ENCODE measurements at regions not wholly inside any gene's neighbourhood (a gene's known extent, or its start where the extent isn't known, plus 50 kb on each side); places are given as distances from the start of the nearest gene placed in this dataset.

DNA sequence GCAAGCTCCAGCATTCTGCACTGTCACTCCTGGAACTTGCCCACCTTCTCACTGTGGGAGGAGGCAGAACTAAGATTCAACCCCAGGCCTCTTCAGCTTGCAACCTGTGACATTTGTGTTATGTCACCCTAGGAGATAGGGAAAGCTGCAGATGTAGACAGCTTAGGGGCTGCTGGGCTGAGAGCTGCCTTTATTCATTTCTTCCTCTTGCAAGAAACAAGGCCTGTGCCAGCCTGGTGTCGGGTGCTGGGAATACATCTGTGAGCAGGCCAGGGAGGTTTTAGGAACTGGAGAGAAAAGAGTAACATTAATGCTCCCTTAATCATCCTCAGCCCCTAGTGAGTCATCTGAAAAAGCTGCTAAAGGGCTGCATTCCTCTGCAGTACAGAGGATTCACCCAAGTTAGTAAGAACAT is 101.8 kb downstream of the FGF18 start:
- Histone ChIP-seq H3K27ac (peak overlapping the region; percentile 13), H3K4me1 (ENCODE audit: low read depth) (peaks cover 39% of the 10 kb centered on the region), H3K9me3 (ENCODE audit: low read depth) (no peaks in the 10 kb centered on the region), H3K4me3 (no peak overlapping the region), H3K27me3 (no peaks in the 10 kb centered on the region), H3K36me3 (no peaks in the 10 kb centered on the region)
- peak in 1 of 2 donors; percentile 89 for DNase-seq (ENCODE audit: low read depth in 1 of 2, low spot score in 1 of 2)
- TF ChIP-seq, protein P1, sequence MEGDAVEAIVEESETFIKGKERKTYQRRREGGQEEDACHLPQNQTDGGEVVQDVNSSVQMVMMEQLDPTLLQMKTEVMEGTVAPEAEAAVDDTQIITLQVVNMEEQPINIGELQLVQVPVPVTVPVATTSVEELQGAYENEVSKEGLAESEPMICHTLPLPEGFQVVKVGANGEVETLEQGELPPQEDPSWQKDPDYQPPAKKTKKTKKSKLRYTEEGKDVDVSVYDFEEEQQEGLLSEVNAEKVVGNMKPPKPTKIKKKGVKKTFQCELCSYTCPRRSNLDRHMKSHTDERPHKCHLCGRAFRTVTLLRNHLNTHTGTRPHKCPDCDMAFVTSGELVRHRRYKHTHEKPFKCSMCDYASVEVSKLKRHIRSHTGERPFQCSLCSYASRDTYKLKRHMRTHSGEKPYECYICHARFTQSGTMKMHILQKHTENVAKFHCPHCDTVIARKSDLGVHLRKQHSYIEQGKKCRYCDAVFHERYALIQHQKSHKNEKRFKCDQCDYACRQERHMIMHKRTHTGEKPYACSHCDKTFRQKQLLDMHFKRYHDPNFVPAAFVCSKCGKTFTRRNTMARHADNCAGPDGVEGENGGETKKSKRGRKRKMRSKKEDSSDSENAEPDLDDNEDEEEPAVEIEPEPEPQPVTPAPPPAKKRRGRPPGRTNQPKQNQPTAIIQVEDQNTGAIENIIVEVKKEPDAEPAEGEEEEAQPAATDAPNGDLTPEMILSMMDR (IDR thresholded peaks at IDR 0.05; ENCODE audit: low read depth, low read length), result peak; percentile 10

DNA sequence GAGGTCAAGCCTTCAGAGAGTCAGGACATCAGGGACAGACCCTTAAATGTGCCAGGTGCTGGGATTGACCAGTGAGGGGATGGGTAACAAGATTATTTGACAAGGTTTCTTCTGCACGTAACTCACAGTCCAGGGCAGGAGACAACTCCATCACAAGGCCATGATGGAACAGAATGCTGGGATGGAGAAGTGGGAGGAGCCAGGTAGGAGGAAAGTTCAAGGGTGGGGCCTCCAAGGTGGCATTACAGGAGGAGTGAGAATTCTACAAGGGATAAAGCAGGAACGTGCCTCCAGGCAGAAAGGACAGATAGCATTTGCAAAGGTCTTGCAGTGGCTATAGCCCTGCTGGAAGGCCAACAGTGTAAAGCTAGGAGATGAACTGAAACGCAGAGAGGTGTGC is 102.2 kb downstream of the FGF18 start:
- H3K27ac ChIP-seq, result peak overlapping the region; percentile 13
- no peak for DNase-seq (ENCODE audit: low read depth in 1 of 2, low spot score in 1 of 2)

DNA sequence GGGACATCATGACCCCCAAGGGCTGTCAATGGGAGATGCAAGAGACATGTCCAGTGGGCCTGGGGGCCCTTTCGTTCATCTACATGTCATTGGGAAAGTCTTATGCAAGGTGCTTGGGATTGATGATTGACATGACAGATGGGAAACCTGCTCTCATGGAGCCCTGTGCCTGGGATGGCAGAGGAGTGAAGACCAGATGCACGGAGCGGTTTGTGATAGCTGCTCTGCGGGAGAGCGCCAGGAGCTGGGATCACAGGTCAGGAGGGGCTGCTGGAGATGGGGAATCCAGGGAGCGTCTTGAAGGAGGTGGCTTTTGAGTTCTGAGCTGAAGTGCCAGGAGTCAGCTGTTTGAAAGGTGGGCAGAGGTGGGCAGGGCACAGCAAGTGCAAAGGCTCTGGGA is 104.3 kb downstream of the FGF18 start:
- TF ChIP-seq, protein P1 (IDR thresholded peaks at IDR 0.05; ENCODE audit: low read depth, low read length), result no peak
- Histone ChIP-seq H3K4me3 (no peak overlapping the region), H3K27me3 (no peaks in the 10 kb centered on the region), H3K27ac (no peak overlapping the region), H3K4me1 (ENCODE audit: low read depth) (peaks cover 39% of the 10 kb centered on the region), H3K36me3 (no peaks in the 10 kb centered on the region), H3K9me3 (ENCODE audit: low read depth) (no peaks in the 10 kb centered on the region)
- DNase-seq (ENCODE audit: low read depth in 1 of 2, low spot score in 1 of 2), result no peak

More for the DNA sequence above, 102.2 kb downstream of the FGF18 start:
- H3K36me3 ChIP-seq, result no peaks in the 10 kb centered on the region
- peaks cover 39% of the 10 kb centered on the region for H3K4me1 ChIP-seq (ENCODE audit: low read depth)
- H3K9me3 ChIP-seq (ENCODE audit: low read depth), result no peaks in the 10 kb centered on the region
- TF ChIP-seq, protein P1 (IDR thresholded peaks at IDR 0.05; ENCODE audit: low read depth, low read length), result no peak
- no peak overlapping the region for H3K4me3 ChIP-seq
- H3K27me3 ChIP-seq, result no peaks in the 10 kb centered on the region

DNA sequence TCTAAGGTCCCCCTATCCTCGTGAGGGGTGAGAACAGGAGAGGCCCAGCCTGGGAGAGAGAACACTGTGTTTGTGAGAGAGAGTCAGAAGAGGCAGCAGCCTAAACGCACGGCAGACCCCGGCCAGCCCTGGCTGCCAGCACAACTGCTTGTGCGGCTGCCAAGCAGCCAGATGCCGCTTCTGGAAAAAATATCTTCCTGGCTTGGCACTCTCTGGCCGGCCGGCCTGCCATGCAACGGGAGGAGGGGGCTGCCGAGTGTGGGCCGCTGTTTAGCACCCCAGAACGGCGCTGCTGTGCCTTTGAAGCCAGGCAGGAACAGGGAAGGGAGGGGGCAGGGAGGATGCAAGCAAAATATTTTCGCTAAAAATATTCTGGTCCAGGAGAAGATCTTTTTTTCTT is 105.0 kb downstream of the FGF18 start:
- H3K4me1 ChIP-seq (ENCODE audit: low read depth), result peaks cover 39% of the 10 kb centered on the region
- no peaks in the 10 kb centered on the region for H3K36me3 ChIP-seq
- no peak overlapping the region for H3K27ac ChIP-seq
- TF ChIP-seq, protein P1 (IDR thresholded peaks at IDR 0.05; ENCODE audit: low read depth, low read length), result no peak
- peak in 1 of 2 donors; percentile 6 for DNase-seq (ENCODE audit: low read depth in 1 of 2, low spot score in 1 of 2)
- no peak overlapping the region for H3K4me3 ChIP-seq
- H3K9me3 ChIP-seq (ENCODE audit: low read depth), result no peaks in the 10 kb centered on the region
- no peaks in the 10 kb centered on the region for H3K27me3 ChIP-seq

DNA sequence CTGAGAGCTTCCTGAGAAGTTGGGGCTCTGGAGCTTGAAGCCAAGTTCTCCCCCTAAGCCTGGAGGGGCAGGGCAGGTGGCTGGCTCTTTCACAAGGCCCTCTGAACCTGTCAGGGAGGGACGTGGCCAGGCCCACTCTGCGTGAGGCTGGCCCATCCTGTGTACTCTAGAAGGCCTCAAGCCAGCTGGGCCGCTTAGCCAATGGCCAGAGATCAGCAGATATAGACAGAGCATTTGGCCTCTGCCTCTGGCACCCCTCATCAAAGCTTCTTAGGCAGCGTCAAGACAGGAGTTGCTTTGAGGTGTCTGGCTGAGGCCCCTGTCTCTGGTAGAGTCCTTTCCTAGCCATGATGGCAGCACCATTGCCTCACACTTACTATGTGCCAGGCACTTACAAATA is 105.6 kb downstream of the FGF18 start:
- no peak overlapping the region for H3K27ac ChIP-seq
- H3K27me3 ChIP-seq, result no peaks in the 10 kb centered on the region
- H3K4me3 ChIP-seq, result no peak overlapping the region
- H3K4me1 ChIP-seq (ENCODE audit: low read depth), result peaks cover 37% of the 10 kb centered on the region
- TF ChIP-seq, protein P1 (IDR thresholded peaks at IDR 0.05; ENCODE audit: low read depth, low read length), result no peak
- no peaks in the 10 kb centered on the region for H3K9me3 ChIP-seq (ENCODE audit: low read depth)
- DNase-seq (ENCODE audit: low read depth in 1 of 2, low spot score in 1 of 2), result no peak
- H3K36me3 ChIP-seq, result no peaks in the 10 kb centered on the region

DNA sequence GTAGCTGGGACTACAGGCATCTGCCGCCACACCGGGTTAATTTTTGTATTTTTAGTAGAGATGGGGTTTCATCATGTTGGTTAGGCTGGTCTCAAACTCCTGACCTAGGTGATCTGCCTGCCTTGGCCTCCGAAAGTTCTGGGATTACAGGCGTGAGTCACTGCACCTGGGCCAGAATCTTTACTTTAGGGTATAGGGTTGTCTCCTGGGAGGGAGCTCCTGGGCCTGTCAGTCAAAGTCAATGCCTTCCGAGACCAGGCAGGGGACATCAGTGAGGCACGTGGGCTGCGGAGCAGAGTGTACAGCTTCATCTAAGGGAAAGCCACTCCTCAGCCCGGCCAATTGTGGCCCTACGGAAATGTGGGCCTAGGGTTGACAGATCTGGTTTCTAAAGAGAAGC is 108.6 kb downstream of the FGF18 start:
- no peak overlapping the region for H3K27ac ChIP-seq
- no peaks in the 10 kb centered on the region for H3K36me3 ChIP-seq
- no peak overlapping the region for H3K4me3 ChIP-seq
- no peaks in the 10 kb centered on the region for H3K9me3 ChIP-seq (ENCODE audit: low read depth)
- TF ChIP-seq, protein P1 (IDR thresholded peaks at IDR 0.05; ENCODE audit: low read depth, low read length), result no peak
- H3K4me1 ChIP-seq (ENCODE audit: low read depth), result peaks cover 13% of the 10 kb centered on the region
- H3K27me3 ChIP-seq, result no peaks in the 10 kb centered on the region
- DNase-seq (ENCODE audit: low read depth in 1 of 2, low spot score in 1 of 2), result no peak

All from cardiac muscle cell (in vitro differentiated cells and primary cell).